GM21360 (cell line): ENCODE measurements at regions not wholly inside any gene's neighbourhood (a gene's known extent, or its start where the extent isn't known, plus 50 kb on each side); places are given as distances from the start of the nearest gene placed in this dataset.
"Not testable (repeated sequence)": the region's sequence is repeated elsewhere in the genome, so short reads cannot be mapped to it uniquely, and the experiment has no call there.

ENCODE experiments used
- ATAC-seq: cut with Tn5 transposase; IDR thresholded peaks from one replicate; pipeline ENCODE4 v1.9.1; 2021; ENCODE audit warnings: mild to moderate bottlenecking, moderate library complexity; ENCODE audit not compliant: unreplicated experiment

DNA sequence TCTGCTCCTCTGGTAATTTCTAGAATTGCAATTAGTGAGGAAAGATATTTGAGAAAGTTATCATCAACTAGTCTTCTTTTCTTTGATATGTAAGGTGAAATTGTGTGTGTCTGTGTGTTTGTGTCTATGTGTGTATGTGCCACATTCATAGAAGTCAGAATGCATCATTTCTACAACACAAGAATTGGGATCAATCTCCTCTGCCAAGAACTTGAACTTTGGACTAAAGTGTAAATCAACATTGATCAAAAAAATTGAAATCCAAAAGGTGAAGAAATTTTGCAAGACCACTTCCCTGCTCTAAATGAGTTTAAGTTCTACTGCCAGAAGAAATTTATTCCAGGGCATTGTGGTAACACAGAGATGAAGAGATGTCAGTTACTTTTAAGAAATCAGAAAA lies 1072.8 kb downstream of the GRM8 start:
- no peak for ATAC-seq

DNA sequence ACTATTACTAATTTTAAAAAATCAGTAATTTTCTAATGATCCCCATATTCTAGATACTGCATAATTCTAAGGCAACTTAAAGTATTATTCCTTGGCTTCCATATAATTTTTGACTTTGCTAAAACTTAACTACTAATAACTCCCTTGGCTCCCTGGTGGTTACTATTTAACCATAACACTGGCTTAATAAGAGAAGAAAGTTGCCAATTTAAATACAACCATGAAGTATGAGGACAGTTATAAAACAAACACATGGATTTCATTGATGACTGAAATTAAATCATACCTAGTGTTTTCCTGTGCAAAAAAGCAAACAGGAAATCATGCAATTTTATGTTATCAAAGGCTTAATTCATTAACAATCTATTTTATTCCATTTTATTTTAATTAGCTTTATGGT lies 1073.9 kb downstream of the GRM8 start:
- no peak for ATAC-seq

DNA sequence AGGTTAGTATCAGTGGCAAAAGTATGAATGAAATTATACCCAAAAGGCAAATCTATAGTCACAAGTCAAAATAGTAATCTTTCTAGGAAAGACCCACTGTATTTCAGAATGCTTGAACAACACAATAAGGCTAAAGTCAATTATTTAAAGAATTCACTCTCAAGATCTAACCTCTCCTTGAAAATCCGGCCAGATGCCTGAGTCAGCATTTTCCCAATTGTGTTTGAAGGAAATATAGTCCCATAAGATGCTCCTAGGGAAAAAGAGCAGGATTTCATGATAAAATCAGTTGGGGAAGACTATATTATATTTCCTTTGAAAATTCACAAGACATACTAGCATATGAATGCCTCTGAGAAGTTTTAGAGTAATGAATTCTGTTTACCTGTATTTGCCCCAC lies 1075.0 kb downstream of the GRM8 start:
- ATAC-seq: no peak

DNA sequence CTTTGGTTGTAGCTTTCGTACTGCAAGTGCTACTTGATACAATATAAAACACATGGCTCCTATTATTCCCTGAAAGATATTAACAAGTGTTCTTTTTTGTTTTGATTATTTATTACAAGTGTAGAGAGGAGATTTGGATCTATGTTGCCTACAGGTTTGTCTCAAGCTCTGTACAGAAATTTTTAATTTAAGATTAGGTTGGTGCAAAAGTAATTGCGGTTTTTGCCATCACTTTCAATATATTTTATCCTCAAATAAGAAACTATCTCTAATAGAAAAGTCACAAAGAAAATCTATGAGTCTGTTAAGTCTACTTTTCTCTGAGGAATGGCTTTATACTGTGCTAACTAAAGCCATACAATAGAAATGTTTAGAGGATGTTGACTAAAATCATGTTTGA lies 1086.1 kb downstream of the GRM8 start:
- no peak for ATAC-seq

DNA sequence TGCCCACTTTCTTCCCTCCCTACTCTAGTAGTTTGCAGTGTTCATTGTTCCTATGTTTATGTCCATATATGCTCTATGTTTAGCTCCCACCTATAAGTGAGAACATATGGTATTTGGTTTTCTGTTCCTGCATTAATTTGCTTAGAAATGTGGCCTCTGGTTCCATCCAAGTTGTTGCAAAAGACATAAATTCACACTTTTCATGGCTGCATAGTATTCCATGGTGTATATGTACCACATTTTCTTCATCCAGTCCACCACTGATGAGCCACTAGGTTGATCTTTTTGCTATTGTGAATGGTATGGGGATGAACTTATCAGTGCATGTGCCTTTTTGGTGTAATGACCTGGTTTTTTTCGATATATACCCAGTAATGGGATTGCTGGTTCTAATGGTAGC lies 1089.1 kb downstream of the GRM8 start:
- no peak for ATAC-seq

DNA sequence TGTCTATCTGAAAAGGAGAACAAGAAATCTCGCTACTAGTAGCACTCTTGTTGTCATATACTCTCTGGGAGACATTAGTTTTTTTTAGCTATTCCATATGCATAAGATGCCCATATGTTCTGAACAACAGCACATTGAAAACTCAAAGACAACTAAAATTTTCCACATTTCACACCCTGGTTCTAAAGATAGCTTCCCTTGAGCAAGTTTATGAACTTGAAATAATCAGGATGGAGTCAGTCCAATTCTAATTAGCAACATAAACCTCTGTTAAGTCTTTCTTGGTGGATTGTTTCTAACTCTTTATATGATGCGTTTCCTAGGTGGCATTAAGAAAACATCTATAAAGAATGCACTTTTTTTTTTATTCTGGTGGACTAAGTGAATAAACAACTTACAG lies 1095.3 kb downstream of the GRM8 start:
- ATAC-seq: no peak

DNA sequence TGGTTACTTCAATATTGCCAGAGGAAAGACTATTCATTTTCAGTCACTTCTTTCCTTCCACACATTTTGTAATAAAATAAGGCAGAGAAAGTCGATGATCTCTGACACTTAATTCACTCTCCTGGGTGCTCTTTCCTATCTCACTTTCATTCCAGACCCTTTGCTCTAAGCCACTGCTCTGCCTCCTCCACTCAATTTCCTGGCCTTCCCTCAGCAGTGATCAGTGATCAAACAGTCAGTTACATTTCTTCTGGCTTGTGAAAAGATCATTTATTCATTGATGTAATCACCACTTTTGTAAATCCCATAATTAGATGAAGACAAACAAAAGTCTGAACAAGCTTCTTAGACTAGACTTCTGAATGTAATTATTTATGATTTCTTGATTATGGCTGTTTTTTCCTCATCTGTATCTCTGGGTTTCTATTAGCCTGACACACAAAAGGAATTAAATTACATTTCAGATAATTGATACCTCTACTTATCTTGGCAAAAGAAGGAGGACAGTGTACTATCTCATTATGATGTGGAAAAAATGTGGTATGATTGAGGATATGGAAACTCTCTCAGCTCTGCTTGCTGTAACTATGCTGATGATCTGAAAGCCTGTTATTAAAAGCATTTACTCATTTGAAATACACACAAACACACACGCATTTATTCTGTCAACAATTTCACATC lies 1102.3 kb downstream of the GRM8 start:
- ATAC-seq: no peak

DNA sequence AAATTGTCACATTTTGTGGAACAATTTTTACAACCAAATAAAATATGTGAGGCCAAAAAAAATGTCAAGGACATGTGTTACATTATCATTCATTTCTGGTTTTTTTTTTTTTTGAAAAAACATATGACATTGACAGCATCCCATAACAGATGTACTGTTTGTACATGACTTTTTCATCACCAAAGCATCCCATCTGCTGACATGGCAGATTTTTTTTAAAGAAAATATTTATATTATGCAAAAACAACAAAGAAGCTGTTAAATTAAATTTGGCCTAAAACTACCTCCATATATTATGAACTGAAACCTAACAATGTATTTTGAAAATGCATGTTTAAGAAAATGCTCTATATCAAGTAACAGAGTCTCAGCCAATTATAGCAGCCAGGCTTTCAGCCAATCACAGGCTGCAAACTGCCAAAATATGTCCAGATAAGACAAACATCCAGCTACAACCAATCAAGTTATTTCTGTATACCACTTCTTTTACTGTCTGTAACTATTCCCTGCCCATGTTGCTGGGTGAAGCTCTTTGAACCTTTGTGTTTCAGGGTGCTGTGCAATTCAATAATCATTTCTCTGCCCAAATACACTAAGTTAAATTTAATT lies 1111.8 kb downstream of the GRM8 start:
- no peak for ATAC-seq

DNA sequence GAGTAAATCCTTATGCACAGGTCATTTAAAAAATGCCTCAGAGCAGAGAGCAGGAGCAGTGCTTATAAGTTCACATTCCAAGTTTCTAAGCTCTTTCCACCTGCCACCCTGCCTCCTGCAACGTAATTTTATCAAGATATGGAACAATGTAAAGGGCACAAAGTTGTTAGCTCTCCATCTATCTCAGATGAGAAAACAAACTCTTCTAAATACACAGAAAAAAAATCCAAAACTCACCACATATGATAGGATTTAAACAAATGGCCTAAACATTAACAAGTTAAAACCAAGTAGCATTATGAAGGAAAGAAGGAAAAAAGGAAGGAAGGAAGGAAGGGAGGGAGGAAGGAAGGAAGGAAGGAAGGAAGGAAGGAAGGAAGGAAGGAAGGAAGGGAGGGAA lies 1132.8 kb downstream of the GRM8 start:
- no peak for ATAC-seq

DNA sequence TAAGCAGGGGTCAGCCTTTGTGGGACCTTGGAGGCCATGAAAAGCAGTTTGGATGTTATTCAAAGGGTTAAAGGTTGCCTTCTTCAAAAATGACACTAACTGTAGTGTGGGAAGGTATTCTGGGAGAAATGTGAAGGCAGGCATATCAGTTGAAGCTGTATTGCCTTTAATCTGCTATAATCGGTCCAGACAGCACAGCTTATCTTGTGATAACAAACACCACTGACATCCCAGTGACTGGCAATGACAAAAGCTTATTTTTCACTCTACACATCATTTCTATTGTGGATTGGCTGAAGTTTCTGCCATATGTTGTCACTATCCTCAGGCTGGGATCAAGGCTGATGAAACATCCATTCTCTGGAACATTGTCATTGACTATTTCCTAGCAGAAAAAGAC lies 1149.2 kb downstream of the GRM8 start:
- no peak for ATAC-seq

DNA sequence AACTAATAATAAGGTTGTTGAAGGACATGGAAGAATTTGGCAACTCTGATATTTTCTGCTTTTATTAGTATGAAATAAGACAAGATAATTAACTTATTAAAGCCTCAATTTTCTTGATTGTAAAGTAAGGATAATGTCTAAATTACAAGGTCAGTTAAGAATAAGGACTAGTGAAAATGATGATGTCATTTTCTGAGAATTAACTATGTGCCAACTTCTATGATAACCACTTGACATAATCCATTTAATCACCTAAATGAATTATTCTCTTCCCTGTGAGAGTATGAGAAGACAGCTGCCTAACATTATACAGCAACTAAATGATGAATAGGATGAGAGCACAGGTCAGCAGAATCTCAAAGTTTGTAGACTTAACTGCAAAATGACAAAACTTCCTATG lies 1153.4 kb upstream of the POT1 start:
- ATAC-seq: no peak

DNA sequence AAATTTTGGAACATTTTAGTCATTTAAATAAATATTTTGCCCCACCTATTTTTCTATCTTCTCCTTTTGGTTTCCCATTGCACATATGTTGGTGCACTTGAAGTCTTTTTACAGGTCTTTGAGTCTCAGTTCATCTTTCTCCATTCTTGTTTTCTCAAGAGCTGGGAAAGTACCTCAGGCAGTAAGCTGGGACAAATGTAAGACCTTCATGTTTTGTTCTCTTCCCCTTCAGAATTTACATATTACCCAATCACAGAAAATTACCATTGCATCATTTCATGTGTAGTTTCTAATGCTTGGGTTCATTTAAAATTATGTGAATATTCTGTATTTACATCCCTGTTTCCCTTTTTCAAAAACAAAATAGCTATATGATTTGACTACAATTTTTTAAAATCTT lies 1150.0 kb upstream of the POT1 start:
- ATAC-seq: peak; percentile 91

DNA sequence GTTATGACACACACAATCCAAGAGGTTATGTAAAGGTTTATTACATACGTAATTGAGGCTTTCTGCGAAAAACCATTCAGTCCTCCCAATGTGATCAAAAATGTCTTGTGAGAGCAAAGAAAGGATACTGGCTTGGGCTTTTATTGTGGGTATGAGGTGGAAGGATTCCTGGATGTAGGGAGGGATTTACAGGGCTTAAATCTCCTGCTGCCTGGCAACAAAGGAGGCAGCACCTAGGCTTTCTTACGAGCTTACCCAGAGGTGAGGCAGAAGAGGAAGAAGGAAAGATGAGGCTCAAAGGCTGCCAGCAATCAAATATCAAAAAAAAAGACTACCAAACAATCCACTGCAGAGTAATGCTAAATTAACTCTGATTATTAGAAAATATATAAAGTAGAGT lies 1149.5 kb upstream of the POT1 start:
- ATAC-seq: peak; percentile 13

DNA sequence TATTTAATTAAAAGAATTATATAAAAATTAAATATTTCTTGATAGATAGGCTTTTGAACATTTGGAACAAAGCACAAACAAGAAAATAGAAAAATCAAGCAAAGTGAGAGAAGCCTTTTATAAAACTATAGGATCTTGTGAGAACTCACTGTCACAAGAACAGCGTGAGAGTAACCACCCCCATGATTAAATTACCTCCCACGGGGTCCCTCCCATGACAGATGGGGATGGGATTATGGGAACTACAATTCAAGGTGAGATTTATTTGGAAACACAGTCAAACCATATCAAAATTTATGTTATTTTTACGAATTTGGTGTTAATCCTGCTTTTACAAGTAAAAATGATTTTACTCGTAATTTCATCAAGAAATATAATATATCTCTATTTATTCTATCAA lies 1136.1 kb upstream of the POT1 start:
- no peak for ATAC-seq

DNA sequence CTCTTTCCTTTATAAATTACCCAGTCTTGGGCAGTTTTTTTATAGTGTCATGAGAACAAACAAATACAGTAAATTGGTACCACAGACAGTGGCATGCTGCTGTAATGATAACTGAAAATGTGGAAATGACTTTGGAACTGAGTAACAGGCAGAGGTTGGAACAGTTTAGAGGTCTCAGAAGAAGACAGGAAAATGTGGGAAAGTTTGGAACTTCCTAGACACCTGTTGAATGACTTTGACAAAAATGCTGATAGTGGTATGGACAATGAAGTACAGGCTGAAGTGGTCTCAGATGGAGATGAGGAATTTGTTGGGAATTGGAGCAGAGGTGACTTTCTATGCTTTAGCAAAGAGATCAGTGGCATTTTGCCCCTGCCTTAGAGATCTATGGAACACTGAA lies 1128.4 kb upstream of the POT1 start:
- ATAC-seq: no peak

DNA sequence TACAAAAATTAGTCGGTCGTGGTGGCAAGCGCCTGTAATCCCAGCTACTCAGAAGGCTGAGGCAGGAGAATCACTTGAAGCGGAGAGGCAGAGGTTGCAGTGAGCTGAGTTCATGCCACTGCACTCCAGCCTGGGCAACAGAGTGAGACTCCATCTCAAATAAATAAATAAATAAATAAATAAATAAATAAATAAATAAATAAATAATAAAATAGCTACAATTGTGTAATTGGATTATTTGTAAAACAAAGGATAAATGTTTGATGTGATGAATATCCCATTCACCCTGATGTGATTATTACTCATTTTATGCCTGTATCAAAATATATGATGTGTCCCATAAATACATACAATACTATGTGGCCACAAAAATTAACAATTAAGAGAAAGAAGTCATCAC lies 1127.0 kb upstream of the POT1 start:
- not testable (repeated sequence) for ATAC-seq

DNA sequence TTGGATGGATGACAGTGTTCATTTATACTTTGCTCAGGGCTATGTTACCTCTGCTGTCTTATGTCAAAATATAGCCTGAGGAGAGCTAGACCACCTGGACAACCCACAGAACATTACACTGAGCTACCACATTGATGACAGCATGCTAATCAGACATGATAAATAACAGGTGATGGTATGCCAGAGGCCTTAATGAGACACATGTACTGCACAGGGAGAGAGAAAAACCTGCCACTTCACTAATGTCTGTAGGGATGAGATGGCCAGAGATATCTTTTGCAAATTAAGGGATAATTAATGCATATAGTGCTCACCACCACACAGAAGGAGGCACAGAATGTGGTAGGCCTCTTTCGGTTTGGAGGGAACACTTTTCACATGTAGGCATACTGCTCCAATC lies 1122.6 kb upstream of the POT1 start:
- ATAC-seq: no peak

DNA sequence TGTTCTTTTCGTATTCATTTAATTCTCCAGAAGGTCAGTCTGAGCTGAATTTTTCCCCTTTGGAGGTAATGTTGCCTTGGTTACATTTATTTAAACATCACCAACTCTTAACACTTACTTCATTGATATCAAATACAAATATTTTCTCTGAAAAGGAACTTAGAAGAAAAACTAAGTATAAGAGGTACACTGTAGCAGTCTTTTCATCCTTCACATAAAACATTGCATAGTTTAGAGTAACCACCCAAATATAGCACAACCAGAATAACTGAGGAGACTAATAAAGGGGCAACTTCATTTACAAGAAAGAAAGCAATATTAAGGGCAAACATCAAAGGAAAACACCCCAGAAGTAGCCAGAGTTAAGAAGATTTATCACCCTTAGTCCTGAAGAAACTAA lies 1115.0 kb upstream of the POT1 start:
- no peak for ATAC-seq

DNA sequence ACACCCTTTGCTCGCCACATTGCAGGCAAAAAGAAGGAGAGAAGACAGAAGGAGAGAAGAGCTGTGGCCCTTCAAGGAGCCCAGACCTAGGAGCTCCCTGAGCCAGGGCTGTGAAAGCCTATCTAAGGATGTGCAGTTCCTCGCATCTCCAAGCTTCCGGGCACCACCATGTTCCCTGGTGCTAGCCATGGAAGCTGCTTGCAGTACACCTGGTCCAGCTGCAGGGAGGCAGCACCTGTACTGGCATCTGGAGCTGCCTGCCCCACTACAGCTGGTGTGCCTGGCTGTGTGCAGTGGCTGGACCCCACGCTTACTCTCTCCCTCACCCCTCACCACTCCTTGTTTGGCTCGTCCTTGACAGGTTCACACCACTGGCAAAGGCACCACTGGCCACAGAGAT lies 1111.8 kb upstream of the POT1 start:
- no peak for ATAC-seq

DNA sequence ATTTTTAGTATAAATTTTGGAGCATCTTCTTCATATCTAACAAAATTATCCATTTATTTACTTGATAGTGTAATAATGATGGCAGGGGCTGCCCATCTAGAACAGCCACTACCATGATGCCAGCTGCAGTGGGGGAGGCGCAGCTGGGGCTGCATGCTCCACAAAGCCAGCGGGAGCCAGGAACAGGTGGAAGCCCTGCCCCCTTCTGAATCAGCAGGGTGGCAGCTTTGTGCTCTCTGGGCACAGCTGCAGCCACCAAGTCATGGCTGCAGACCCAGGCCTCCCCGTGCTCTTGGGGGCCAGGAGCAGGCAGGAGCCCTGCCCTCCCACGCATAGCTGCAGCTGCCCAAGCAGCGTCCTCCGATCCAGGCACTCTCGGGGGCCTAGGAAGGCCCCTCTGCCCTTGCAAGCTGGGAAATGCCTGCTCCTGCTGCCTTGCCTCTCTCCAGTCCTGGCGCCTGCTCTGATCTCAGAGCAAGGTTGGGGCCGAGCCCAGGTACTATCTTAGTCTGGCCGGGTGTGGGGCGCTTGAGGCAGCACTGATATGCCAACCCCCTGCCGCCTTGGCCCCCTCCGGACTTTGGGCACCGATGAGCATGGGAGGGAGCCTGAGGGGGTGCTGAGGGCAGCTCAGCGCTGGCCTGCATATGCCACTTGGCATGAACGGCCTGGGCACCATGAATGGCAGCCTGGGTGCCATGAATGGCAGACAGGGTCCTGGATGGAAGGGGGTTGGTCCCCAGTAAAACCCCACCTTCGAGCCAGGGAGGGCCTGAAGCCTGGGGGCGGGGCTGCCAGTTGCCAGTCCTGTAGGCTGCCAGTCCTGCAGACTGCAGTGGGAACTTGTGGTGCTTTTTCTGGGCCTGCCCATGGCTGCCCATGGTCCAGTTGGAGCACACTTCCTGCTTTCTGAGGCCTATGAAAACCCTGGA lies 1110.8 kb upstream of the POT1 start:
- no peak for ATAC-seq

DNA sequence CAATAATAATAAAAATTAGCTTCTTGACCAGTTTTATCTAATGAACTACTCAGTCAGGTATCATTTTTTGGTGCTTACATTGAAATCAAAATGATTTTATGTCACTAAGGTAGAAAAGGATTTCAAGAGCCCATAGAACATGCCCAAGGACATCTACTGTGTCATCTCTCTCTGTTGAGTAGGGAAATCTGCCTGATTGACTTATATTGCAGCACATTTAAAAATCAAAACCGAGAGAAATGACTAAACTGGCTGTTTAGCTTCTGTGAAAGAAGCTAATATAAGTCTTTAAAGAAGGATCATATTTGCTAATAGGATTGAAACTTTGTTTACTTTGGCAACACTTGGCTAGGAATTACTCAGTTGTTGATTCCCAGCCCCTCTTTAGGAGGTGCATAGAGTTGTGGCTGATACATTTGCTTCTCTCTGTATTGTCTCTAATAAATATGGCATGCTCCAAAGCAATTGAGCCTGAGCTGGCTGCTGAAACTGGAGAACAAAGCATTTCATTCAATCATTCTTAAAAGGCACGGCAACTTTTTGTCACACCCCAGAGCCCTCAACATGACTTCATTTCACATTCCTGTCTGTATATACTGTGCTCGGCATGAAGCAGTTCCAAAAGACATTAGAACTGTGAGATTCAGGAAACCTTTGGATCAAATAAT lies 1096.9 kb upstream of the POT1 start:
- ATAC-seq: no peak

DNA sequence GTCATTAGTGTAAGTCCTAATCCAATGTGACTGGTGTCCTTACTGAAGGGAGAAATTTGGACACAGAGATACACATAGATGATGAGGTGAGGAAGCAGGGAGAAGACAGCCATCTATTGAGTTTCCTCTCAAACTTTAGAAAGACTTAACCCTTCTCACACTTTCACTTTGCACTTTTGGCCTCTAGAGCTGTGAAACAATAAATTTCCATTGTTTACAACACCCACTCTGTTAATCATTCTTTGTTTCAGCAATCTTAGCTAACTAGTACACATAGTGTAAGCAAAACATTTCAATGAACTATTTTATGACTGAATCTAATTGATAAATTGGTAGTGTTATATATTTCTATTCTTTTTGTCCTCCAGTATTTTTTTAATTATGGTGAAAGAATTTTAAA lies 1092.8 kb upstream of the POT1 start:
- no peak for ATAC-seq
